ENCODE measurements at regions not wholly inside any gene's neighbourhood (a gene's known extent, or its start where the extent isn't known, plus 50 kb on each side); places are given as distances from the start of the nearest gene placed in this dataset.

GRCh38 chr4:147286846-147287587 lies 193.9 kb upstream of the EDNRA start:
- Histone ChIP-seq H3K27me3 (no peaks in the 10 kb centered on the region), H3K9me2 (replicated peaks; ENCODE audit: insufficient read depth) (no peaks in the 10 kb centered on the region), H3K9me3 (ENCODE audit: low read depth) (no peaks in the 10 kb centered on the region), H4K20me1 (ENCODE audit: insufficient read depth, poor library complexity, severe bottlenecking) (no peaks in the 10 kb centered on the region), H2AFZ (no peak overlapping the region), H3K4me1 (ENCODE audit: insufficient read depth) (no peaks in the 10 kb centered on the region), H3K27ac (no peak overlapping the region), H3K4me3 (no peak overlapping the region), H3K4me2 (no peak overlapping the region), H3K79me2 (no peaks in the 10 kb centered on the region), H3K36me3 (replicated peaks; ENCODE audit: insufficient read depth, low read depth) (no peaks in the 10 kb centered on the region)
- WGBS (ENCODE audit: low lambda C conversion rate, missing lambda C conversion rate), result 76% methylated on average over 6 of the region's 6 CpGs
- no peak for DNase-seq (ENCODE audit: low spot score)
- TF ChIP-seq EZH2phosphoT487 (IDR thresholded peaks at IDR 0.05; ENCODE audit: low read depth, severe bottlenecking, unreplicated experiment) (no peak), EZH2 (IDR thresholded peaks at IDR 0.05; ENCODE audit: borderline replicate concordance) (no peak), CTCF (IDR thresholded peaks at IDR 0.05; ENCODE audit: poor library complexity) (no peak)

- H3K4me3 ChIP-seq, result no peak overlapping the region
- H3K27me3 ChIP-seq, result no peaks in the 10 kb centered on the region
- TF ChIP-seq EZH2 (IDR thresholded peaks at IDR 0.05; ENCODE audit: borderline replicate concordance) (no peak), CTCF (IDR thresholded peaks at IDR 0.05; ENCODE audit: poor library complexity) (no peak), EZH2phosphoT487 (IDR thresholded peaks at IDR 0.05; ENCODE audit: low read depth, severe bottlenecking, unreplicated experiment) (no peak)
- H3K4me2 ChIP-seq, result no peak overlapping the region
- no peaks in the 10 kb centered on the region for H3K79me2 ChIP-seq
- no peaks in the 10 kb centered on the region for H3K4me1 ChIP-seq (ENCODE audit: insufficient read depth)
- WGBS (ENCODE audit: low lambda C conversion rate, missing lambda C conversion rate), result 77% methylated on average over 2 of the region's 2 CpGs
- H4K20me1 ChIP-seq (ENCODE audit: insufficient read depth, poor library complexity, severe bottlenecking), result no peaks in the 10 kb centered on the region
- H3K36me3 ChIP-seq (replicated peaks; ENCODE audit: insufficient read depth, low read depth), result no peaks in the 10 kb centered on the region
- H2AFZ ChIP-seq, result no peak overlapping the region
- no peaks in the 10 kb centered on the region for H3K9me3 ChIP-seq (ENCODE audit: low read depth)
- H3K27ac ChIP-seq, result no peak overlapping the region
- no peak for DNase-seq (ENCODE audit: low spot score)
- H3K9me2 ChIP-seq (replicated peaks; ENCODE audit: insufficient read depth), result no peaks in the 10 kb centered on the region
These were observed 193.4 kb upstream of the EDNRA start for GRCh38 chr4:147287588-147287890.

- TF ChIP-seq EZH2 (IDR thresholded peaks at IDR 0.05; ENCODE audit: borderline replicate concordance), result no peak
- TF ChIP-seq CTCF (IDR thresholded peaks at IDR 0.05; ENCODE audit: poor library complexity), result no peak
- TF ChIP-seq EZH2phosphoT487 (IDR thresholded peaks at IDR 0.05; ENCODE audit: low read depth, severe bottlenecking, unreplicated experiment), result no peak
- no peaks in the 10 kb centered on the region for H3K9me2 ChIP-seq (replicated peaks; ENCODE audit: insufficient read depth)
- 100% methylated on average over 1 of the region's 1 CpG for WGBS (ENCODE audit: low lambda C conversion rate, missing lambda C conversion rate)
- no peaks in the 10 kb centered on the region for H3K27me3 ChIP-seq
- no peaks in the 10 kb centered on the region for H4K20me1 ChIP-seq (ENCODE audit: insufficient read depth, poor library complexity, severe bottlenecking)
- H3K9me3 ChIP-seq (ENCODE audit: low read depth), result no peaks in the 10 kb centered on the region
- H3K79me2 ChIP-seq, result no peaks in the 10 kb centered on the region
- H3K4me3 ChIP-seq, result no peak overlapping the region
- no peak overlapping the region for H2AFZ ChIP-seq
- no peak overlapping the region for H3K4me2 ChIP-seq
- no peaks in the 10 kb centered on the region for H3K36me3 ChIP-seq (replicated peaks; ENCODE audit: insufficient read depth, low read depth)
- no peak overlapping the region for H3K27ac ChIP-seq
- H3K4me1 ChIP-seq (ENCODE audit: insufficient read depth), result peaks cover 4% of the 10 kb centered on the region
- no peak for DNase-seq (ENCODE audit: low spot score)
These were observed 192.4 kb upstream of the EDNRA start for GRCh38 chr4:147288512-147288911.
